ENCODE measurements at regions not wholly inside any gene's neighbourhood (a gene's known extent, or its start where the extent isn't known, plus 50 kb on each side); places are given as distances from the start of the nearest gene placed in this dataset.
"Not testable (repeated sequence)": the region's sequence is repeated elsewhere in the genome, so short reads cannot be mapped to it uniquely, and the experiment has no call there.

GRCh38 chr3:107942244-107942643 lies 148.6 kb downstream of the CD47 start:
- DNase-seq (ENCODE audit: low spot score), result no peak

GRCh38 chr3:107939691-107940442 lies 151.0 kb downstream of the CD47 start:
- DNase-seq (ENCODE audit: low spot score), result no peak

- peak; percentile 31 for DNase-seq (ENCODE audit: low spot score)
Measured at GRCh38 chr3:107938143-107938542, 152.7 kb downstream of the CD47 start.

GRCh38 chr3:107934808-107935207 lies 156.0 kb downstream of the CD47 start:
- DNase-seq (ENCODE audit: low spot score), result no peak

- DNase-seq (ENCODE audit: low spot score), result no peak
Measured at GRCh38 chr3:107933450-107933849, 157.4 kb downstream of the CD47 start.

- no peak for DNase-seq (ENCODE audit: low spot score)
Measured at GRCh38 chr3:107931326-107931725, 159.5 kb downstream of the CD47 start.

- DNase-seq (ENCODE audit: low spot score), result peak; percentile 36
Measured at GRCh38 chr3:107929088-107929487, 161.7 kb downstream of the CD47 start.

- DNase-seq (ENCODE audit: low spot score), result peak; percentile 82
Measured at GRCh38 chr3:107928084-107928445, 162.8 kb downstream of the CD47 start.

- DNase-seq (ENCODE audit: low spot score), result peak; percentile 86
Measured at GRCh38 chr3:107927361-107928083, 163.3 kb downstream of the CD47 start.

- no peak for DNase-seq (ENCODE audit: low spot score)
Measured at GRCh38 chr3:107925851-107926250, 165.0 kb downstream of the CD47 start.

GRCh38 chr3:107921038-107921437 lies 169.8 kb downstream of the CD47 start:
- DNase-seq (ENCODE audit: low spot score), result no peak

- DNase-seq (ENCODE audit: low spot score), result no peak
Measured at GRCh38 chr3:107920538-107920937, 170.3 kb downstream of the CD47 start.

- no peak for DNase-seq (ENCODE audit: low spot score)
Measured at GRCh38 chr3:107919239-107919638, 171.6 kb downstream of the CD47 start.

- no peak for DNase-seq (ENCODE audit: low spot score)
Measured at GRCh38 chr3:107916171-107916570, 174.7 kb downstream of the CD47 start.

- DNase-seq (ENCODE audit: low spot score), result no peak
Measured at GRCh38 chr3:107915706-107916105, 175.1 kb downstream of the CD47 start.

GRCh38 chr3:107913701-107914100 lies 177.1 kb downstream of the CD47 start:
- no peak for DNase-seq (ENCODE audit: low spot score)

- peak; percentile 15 for DNase-seq (ENCODE audit: low spot score)
Measured at GRCh38 chr3:107911337-107912000, 179.4 kb downstream of the CD47 start.

- DNase-seq (ENCODE audit: low spot score), result no peak
Measured at GRCh38 chr3:107910713-107911259, 180.0 kb downstream of the CD47 start.

GRCh38 chr3:107909583-107909982 lies 181.2 kb downstream of the CD47 start:
- not testable (repeated sequence) for DNase-seq (ENCODE audit: low spot score)

GRCh38 chr3:107907996-107908395 lies 182.8 kb downstream of the CD47 start:
- no peak for DNase-seq (ENCODE audit: low spot score)

GRCh38 chr3:107904536-107905066 lies 186.2 kb downstream of the CD47 start:
- DNase-seq (ENCODE audit: low spot score), result peak; percentile 41

GRCh38 chr3:107899990-107900651 lies 190.7 kb downstream of the CD47 start:
- no peak for DNase-seq (ENCODE audit: low spot score)
